ENCODE measurements at regions not wholly inside any gene's neighbourhood (a gene's known extent, or its start where the extent isn't known, plus 50 kb on each side); places are given as distances from the start of the nearest gene placed in this dataset.

GRCh38 chr3:102063572-102063971 lies 214.3 kb downstream of the NFKBIZ start:
- no TSS peak for BruUV-seq (replicated peaks)
- Mint-ChIP-seq H3K27ac (ENCODE audit: unreplicated experiment) (no peak overlapping the region), H3K27me3 (ENCODE audit: unreplicated experiment) (no peaks in the 10 kb centered on the region), H3K4me3 (ENCODE audit: low read depth, unreplicated experiment) (no peak overlapping the region), H3K9me3 (ENCODE audit: low read depth, unreplicated experiment) (no peaks in the 10 kb centered on the region), H3K36me3 (ENCODE audit: insufficient read depth, unreplicated experiment) (no peaks in the 10 kb centered on the region), H3K4me1 (ENCODE audit: low read depth, unreplicated experiment) (peaks cover 1% of the 10 kb centered on the region)
- TF ChIP-seq CTCF (IDR thresholded peaks at IDR 0.05; ENCODE audit: unreplicated experiment): no peak
- CTCF ChIA-PET: no interaction called here
- intact Hi-C loops (cut with micrococcal nuclease; ENCODE audit: unreplicated experiment): no loop called here
- no peak for DNase-seq

GRCh38 chr3:102066470-102066869 lies 217.2 kb downstream of the NFKBIZ start:
- H3K27ac Mint-ChIP-seq (ENCODE audit: unreplicated experiment): no peak overlapping the region
- CTCF ChIA-PET: no interaction called here
- H3K36me3 Mint-ChIP-seq (ENCODE audit: insufficient read depth, unreplicated experiment): no peaks in the 10 kb centered on the region
- TF ChIP-seq CTCF (IDR thresholded peaks at IDR 0.05; ENCODE audit: unreplicated experiment): no peak
- no peak for DNase-seq
- no peaks in the 10 kb centered on the region for H3K27me3 Mint-ChIP-seq (ENCODE audit: unreplicated experiment)
- no TSS peak for BruUV-seq (replicated peaks)
- H3K4me3 Mint-ChIP-seq (ENCODE audit: low read depth, unreplicated experiment): no peak overlapping the region
- peaks cover 8% of the 10 kb centered on the region for H3K4me1 Mint-ChIP-seq (ENCODE audit: low read depth, unreplicated experiment)
- intact Hi-C loops (cut with micrococcal nuclease; ENCODE audit: unreplicated experiment): no loop called here
- peaks cover 3% of the 10 kb centered on the region for H3K9me3 Mint-ChIP-seq (ENCODE audit: low read depth, unreplicated experiment)

- Mint-ChIP-seq H3K36me3 (ENCODE audit: insufficient read depth, unreplicated experiment) (no peaks in the 10 kb centered on the region), H3K27me3 (ENCODE audit: unreplicated experiment) (no peaks in the 10 kb centered on the region), H3K27ac (ENCODE audit: unreplicated experiment) (no peak overlapping the region), H3K4me1 (ENCODE audit: low read depth, unreplicated experiment) (peaks cover 8% of the 10 kb centered on the region), H3K9me3 (ENCODE audit: low read depth, unreplicated experiment) (peaks cover 3% of the 10 kb centered on the region), H3K4me3 (ENCODE audit: low read depth, unreplicated experiment) (no peak overlapping the region)
- no TSS peak for BruUV-seq (replicated peaks)
- TF ChIP-seq CTCF (IDR thresholded peaks at IDR 0.05; ENCODE audit: unreplicated experiment): no peak
- CTCF ChIA-PET: no interaction called here
- intact Hi-C loops (cut with micrococcal nuclease; ENCODE audit: unreplicated experiment): no loop called here
- no peak for DNase-seq
Measured at GRCh38 chr3:102068327-102068726, 219.0 kb downstream of the NFKBIZ start.

DNA sequence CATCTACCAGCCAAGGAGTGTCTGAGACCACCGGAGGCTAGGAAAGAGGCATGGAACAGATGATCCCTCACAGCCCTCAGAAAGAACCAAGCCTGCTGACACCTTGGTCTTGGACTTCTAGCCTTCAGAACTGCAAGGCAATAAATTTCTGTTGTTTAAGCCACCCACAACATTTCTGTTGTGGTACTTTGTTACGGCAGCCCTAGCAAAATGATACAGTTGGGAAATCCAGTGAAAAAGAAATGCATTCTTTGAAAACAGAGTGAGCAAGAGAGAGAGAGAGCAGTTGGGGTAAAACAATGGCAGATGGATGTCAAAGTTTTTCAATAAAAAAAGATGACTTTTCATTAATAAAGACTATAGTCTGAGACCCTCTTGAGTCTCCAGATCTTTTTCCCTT lies 219.4 kb downstream of the NFKBIZ start:
- BruUV-seq (replicated peaks): no TSS peak
- intact Hi-C loops (cut with micrococcal nuclease; ENCODE audit: unreplicated experiment): no loop called here
- peaks cover 8% of the 10 kb centered on the region for H3K4me1 Mint-ChIP-seq (ENCODE audit: low read depth, unreplicated experiment)
- no peak overlapping the region for H3K27ac Mint-ChIP-seq (ENCODE audit: unreplicated experiment)
- CTCF ChIA-PET: no interaction called here
- no peaks in the 10 kb centered on the region for H3K36me3 Mint-ChIP-seq (ENCODE audit: insufficient read depth, unreplicated experiment)
- H3K4me3 Mint-ChIP-seq (ENCODE audit: low read depth, unreplicated experiment): no peak overlapping the region
- no peak for DNase-seq
- TF ChIP-seq CTCF (IDR thresholded peaks at IDR 0.05; ENCODE audit: unreplicated experiment): no peak
- no peaks in the 10 kb centered on the region for H3K27me3 Mint-ChIP-seq (ENCODE audit: unreplicated experiment)
- peaks cover 3% of the 10 kb centered on the region for H3K9me3 Mint-ChIP-seq (ENCODE audit: low read depth, unreplicated experiment)

DNA sequence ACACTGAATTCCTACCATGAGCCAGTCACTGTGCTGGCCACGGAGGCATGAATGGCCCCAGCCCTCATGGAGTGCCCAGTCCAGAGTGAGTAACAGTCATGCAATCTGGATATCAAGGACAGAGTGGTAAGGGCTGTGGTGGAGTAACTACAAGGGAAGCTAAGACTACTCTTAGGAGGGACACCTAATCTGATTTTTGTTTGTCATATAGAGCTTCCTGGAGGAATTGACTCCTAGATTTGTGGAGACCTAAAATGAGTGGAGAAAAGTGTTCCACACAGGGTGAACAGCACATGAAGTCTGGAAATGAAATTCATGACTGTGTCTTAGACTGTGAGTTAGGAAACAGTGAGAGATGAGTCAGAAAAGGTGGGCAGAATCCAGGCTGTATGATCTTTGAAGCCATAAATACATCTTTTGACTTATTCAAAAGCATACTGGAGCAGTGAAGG lies 219.9 kb downstream of the NFKBIZ start:
- no peaks in the 10 kb centered on the region for H3K36me3 Mint-ChIP-seq (ENCODE audit: insufficient read depth, unreplicated experiment)
- intact Hi-C loops (cut with micrococcal nuclease; ENCODE audit: unreplicated experiment): no loop called here
- DNase-seq: no peak

More for the DNA sequence above, 219.9 kb downstream of the NFKBIZ start:
- Mint-ChIP-seq H3K27me3 (ENCODE audit: unreplicated experiment) (no peaks in the 10 kb centered on the region), H3K9me3 (ENCODE audit: low read depth, unreplicated experiment) (peaks cover 3% of the 10 kb centered on the region), H3K4me3 (ENCODE audit: low read depth, unreplicated experiment) (no peak overlapping the region), H3K4me1 (ENCODE audit: low read depth, unreplicated experiment) (peaks cover 8% of the 10 kb centered on the region), H3K27ac (ENCODE audit: unreplicated experiment) (no peak overlapping the region)
- no peak for TF ChIP-seq CTCF (IDR thresholded peaks at IDR 0.05; ENCODE audit: unreplicated experiment)
- BruUV-seq (replicated peaks): no TSS peak
- CTCF ChIA-PET: no interaction called here

Data from Calu3 (cell line).